Tibial nerve (tissue), 4 donors: ENCODE measurements at regions not wholly inside any gene's neighbourhood (a gene's known extent, or its start where the extent isn't known, plus 50 kb on each side); places are given as distances from the start of the nearest gene placed in this dataset.

Source experiments
- CTCF ChIP-seq, 5 experiments: fragments of 200-600 bp in 3 of 5; fragments of 450-650 bp in 2 of 5; sonication (generic) in 3 of 5; IDR thresholded peaks; one replicate each; pipeline ENCODE4 v1.5.1; 2016 to 2019; ENCODE audit warnings: antibody characterized with exemption in 5 of 5, mild to moderate bottlenecking in 3 of 5, moderate library complexity in 2 of 5
- EP300 ChIP-seq, 2 donors: sonication (generic); formaldehyde crosslinking; IDR thresholded peaks; one replicate each; pipeline ENCODE4 v1.6.1; 2017; ENCODE audit warnings: antibody characterized with exemption in 2 of 2, mild to moderate bottlenecking in 1 of 2
- POLR2A ChIP-seq, 2 donors: fragments of 450-650 bp; IDR thresholded peaks; one replicate each; pipeline ENCODE4 v1.6.1; 2017; ENCODE audit warnings: antibody characterized with exemption in 2 of 2, mild to moderate bottlenecking in 2 of 2, moderate library complexity in 2 of 2

- TF ChIP-seq CTCF (IDR thresholded peaks at IDR 0.05) (no peak), POLR2A (IDR thresholded peaks at IDR 0.05) (no peak), EP300 (IDR thresholded peaks at IDR 0.05) (no peak)
Measured at GRCh38 chr14:31971612-31972011, 105.5 kb upstream of the ARHGAP5 start.
